Lower lobe of right lung (tissue), 2 donors: ENCODE measurements at regions not wholly inside any gene's neighbourhood (a gene's known extent, or its start where the extent isn't known, plus 50 kb on each side); places are given as distances from the start of the nearest gene placed in this dataset.

ENCODE experiments used
- ATAC-seq, 2 donors: fragments of 200-7000 bp; cut with Tn5 transposase; one replicate each; pipeline ENCODE4 v1.9.1; 2020 to 2022; ENCODE audit warnings: mild to moderate bottlenecking in 2 of 2, moderate library complexity in 2 of 2
- DNase-seq: peaks from one replicate; pipeline ENCODE4 v3.0.0-alpha.2; 2020
- H3K27ac ChIP-seq: fragments of 200-600 bp; one replicate; pipeline ENCODE4 v1.8.0; 2022
- H3K27me3 ChIP-seq: fragments of 200-600 bp; one replicate; pipeline ENCODE4 v1.8.0; 2022; ENCODE audit warnings: low read depth
- H3K36me3 ChIP-seq: fragments of 200-600 bp; one replicate; pipeline ENCODE4 v1.8.0; 2022; ENCODE audit warnings: mild to moderate bottlenecking
- H3K4me1 ChIP-seq: fragments of 200-600 bp; one replicate; pipeline ENCODE4 v1.8.0; 2022
- H3K4me3 ChIP-seq: fragments of 200-600 bp; one replicate; pipeline ENCODE4 v1.8.0; 2022; ENCODE audit warnings: mild to moderate bottlenecking
- H3K9me3 ChIP-seq: fragments of 200-600 bp; one replicate; pipeline ENCODE4 v1.8.0; 2022
- CTCF ChIP-seq: fragments of 200-600 bp; IDR thresholded peaks from one replicate; pipeline ENCODE4 v1.8.0; 2022; ENCODE audit warnings: antibody characterized with exemption, mild to moderate bottlenecking
- intact Hi-C: fragments of 100-400 bp; cut with DNase I; formaldehyde crosslinking; loops from one replicate; pipeline ENCODE4 v1.11.0; 2022
- donor health status: DM: no; HTN: yes; CAD: no; lungs with severe emphysema.

GRCh38 chr1:201594575-201595245, 55.8 kb downstream of the NAV1 start:
- intact Hi-C loops = no loop called here
- DNase-seq (peak; percentile 46), ATAC-seq (no peak)
- TF ChIP-seq CTCF = no peak
- no peak overlapping the region for H3K4me3 ChIP-seq
- no peak overlapping the region for H3K27ac ChIP-seq
- no peaks in the 10 kb centered on the region for H3K36me3 ChIP-seq
- H3K4me1 ChIP-seq = peaks cover 40% of the 10 kb centered on the region
- H3K9me3 ChIP-seq = no peaks in the 10 kb centered on the region
- no peaks in the 10 kb centered on the region for H3K27me3 ChIP-seq

- H3K36me3 ChIP-seq = no peaks in the 10 kb centered on the region
- no peaks in the 10 kb centered on the region for H3K27me3 ChIP-seq
- H3K27ac ChIP-seq = no peak overlapping the region
- H3K4me1 ChIP-seq = peaks cover 40% of the 10 kb centered on the region
- no peak overlapping the region for H3K4me3 ChIP-seq
- H3K9me3 ChIP-seq = no peaks in the 10 kb centered on the region
- intact Hi-C loops = no loop called here
- DNase-seq (no peak), ATAC-seq (no peak)
- no peak for TF ChIP-seq CTCF
These were observed 56.5 kb downstream of the NAV1 start for GRCh38 chr1:201595381-201595780.

GRCh38 chr1:201596101-201596868, 57.4 kb downstream of the NAV1 start:
- intact Hi-C loops = no loop called here
- no peak for TF ChIP-seq CTCF
- H3K36me3 ChIP-seq = no peaks in the 10 kb centered on the region
- H3K4me1 ChIP-seq = peaks cover 40% of the 10 kb centered on the region
- H3K27ac ChIP-seq = no peak overlapping the region
- no peak overlapping the region for H3K4me3 ChIP-seq
- ATAC-seq (no peak), DNase-seq (no peak)
- no peaks in the 10 kb centered on the region for H3K9me3 ChIP-seq
- H3K27me3 ChIP-seq = no peaks in the 10 kb centered on the region

GRCh38 chr1:201597551-201598230, 58.8 kb downstream of the NAV1 start:
- peak; percentile 92 for DNase-seq
- Histone ChIP-seq H3K4me3 (no peak overlapping the region), H3K27ac (peak overlapping the region; percentile 78), H3K9me3 (no peaks in the 10 kb centered on the region), H3K36me3 (no peaks in the 10 kb centered on the region), H3K27me3 (no peaks in the 10 kb centered on the region), H3K4me1 (peaks cover 39% of the 10 kb centered on the region)
- TF ChIP-seq CTCF = no peak
- intact Hi-C loops = no loop called here
- peak; percentile 96 to 97 for ATAC-seq

GRCh38 chr1:201598396-201598795, 59.5 kb downstream of the NAV1 start:
- no peak for TF ChIP-seq CTCF
- H3K4me3 ChIP-seq = no peak overlapping the region
- ATAC-seq (peak in 1 of 2 donors; percentile 11), DNase-seq (no peak)
- H3K36me3 ChIP-seq = no peaks in the 10 kb centered on the region
- peak overlapping the region; percentile 78 for H3K27ac ChIP-seq
- H3K27me3 ChIP-seq = no peaks in the 10 kb centered on the region
- intact Hi-C loops = no loop called here
- peaks cover 32% of the 10 kb centered on the region for H3K4me1 ChIP-seq
- no peaks in the 10 kb centered on the region for H3K9me3 ChIP-seq
